GM19372 (cell line): ENCODE measurements at regions not wholly inside any gene's neighbourhood (a gene's known extent, or its start where the extent isn't known, plus 50 kb on each side); places are given as distances from the start of the nearest gene placed in this dataset.

Experiments used
- ATAC-seq: cut with Tn5 transposase; IDR thresholded peaks from one replicate; pipeline ENCODE4 v1.9.1; 2021; ENCODE audit warnings: mild to moderate bottlenecking, low read depth, moderate library complexity; ENCODE audit not compliant: unreplicated experiment

GRCh38 chr10:124232686-124233545 lies 139.5 kb upstream of the CHST15 start:
- no peak for ATAC-seq

GRCh38 chr10:124231168-124232155 lies 138.1 kb upstream of the CHST15 start:
- ATAC-seq = no peak

GRCh38 chr10:124230635-124231167 lies 137.3 kb upstream of the CHST15 start:
- ATAC-seq = no peak

GRCh38 chr10:124229989-124230634 lies 136.7 kb upstream of the CHST15 start:
- no peak for ATAC-seq

- no peak for ATAC-seq
Measured at GRCh38 chr10:124229201-124229988, 136.0 kb upstream of the CHST15 start.

GRCh38 chr10:124228471-124228870 lies 135.1 kb upstream of the CHST15 start:
- ATAC-seq = no peak

GRCh38 chr10:124227988-124228387 lies 134.6 kb upstream of the CHST15 start:
- ATAC-seq = no peak

GRCh38 chr10:124227055-124227975 lies 133.9 kb upstream of the CHST15 start:
- ATAC-seq = no peak

GRCh38 chr10:124226271-124227054 lies 133.1 kb upstream of the CHST15 start:
- no peak for ATAC-seq

GRCh38 chr10:124225467-124226270 lies 132.3 kb upstream of the CHST15 start:
- no peak for ATAC-seq

- no peak for ATAC-seq
Measured at GRCh38 chr10:124225029-124225466, 131.7 kb upstream of the CHST15 start.

- ATAC-seq = no peak
Measured at GRCh38 chr10:124224331-124225028, 131.1 kb upstream of the CHST15 start.

- no peak for ATAC-seq
Measured at GRCh38 chr10:124223711-124224085, 130.3 kb upstream of the CHST15 start.

- no peak for ATAC-seq
Measured at GRCh38 chr10:124222988-124223710, 129.8 kb upstream of the CHST15 start.

GRCh38 chr10:124222318-124222987 lies 129.1 kb upstream of the CHST15 start:
- no peak for ATAC-seq
